COR-L47 (cell line): ENCODE measurements at regions not wholly inside any gene's neighbourhood (a gene's known extent, or its start where the extent isn't known, plus 50 kb on each side); places are given as distances from the start of the nearest gene placed in this dataset.

Source experiments
- DNase-seq: peaks from one replicate; lab custom pipeline; 2025; lab: John Stamatoyannopoulos, UW

GRCh38 chr1:219523411-219523810 is 89.5 kb downstream of the ZC3H11B start:
- peak; percentile 53 for DNase-seq

- DNase-seq: no peak
These were observed 91.6 kb downstream of the ZC3H11B start for GRCh38 chr1:219521325-219521724.

GRCh38 chr1:219520241-219520640 is 92.7 kb downstream of the ZC3H11B start:
- DNase-seq: no peak

GRCh38 chr1:219518907-219519248 is 94.0 kb downstream of the ZC3H11B start:
- DNase-seq: no peak

- DNase-seq: no peak
These were observed 94.6 kb downstream of the ZC3H11B start for GRCh38 chr1:219518168-219518906.

GRCh38 chr1:219517031-219517430 is 95.9 kb downstream of the ZC3H11B start:
- no peak for DNase-seq

GRCh38 chr1:219514728-219515127 is 98.2 kb downstream of the ZC3H11B start:
- DNase-seq: no peak

GRCh38 chr1:219507437-219507836 is 105.5 kb downstream of the ZC3H11B start:
- DNase-seq: no peak

- DNase-seq: no peak
These were observed 106.0 kb downstream of the ZC3H11B start for GRCh38 chr1:219506936-219507335.

GRCh38 chr1:219506473-219506899 is 106.4 kb downstream of the ZC3H11B start:
- DNase-seq: no peak

GRCh38 chr1:219505886-219506285 is 107.0 kb downstream of the ZC3H11B start:
- DNase-seq: no peak

- no peak for DNase-seq
These were observed 109.3 kb downstream of the ZC3H11B start for GRCh38 chr1:219503604-219504003.

- no peak for DNase-seq
These were observed 112.5 kb downstream of the ZC3H11B start for GRCh38 chr1:219500327-219500897.

- no peak for DNase-seq
These were observed 114.2 kb downstream of the ZC3H11B start for GRCh38 chr1:219498666-219499065.

- peak; percentile 86 for DNase-seq
These were observed 117.0 kb downstream of the ZC3H11B start for GRCh38 chr1:219495737-219496408.

GRCh38 chr1:219492717-219493116 is 120.2 kb downstream of the ZC3H11B start:
- DNase-seq: peak; percentile 44

- no peak for DNase-seq
These were observed 122.3 kb downstream of the ZC3H11B start for GRCh38 chr1:219490566-219490965.

GRCh38 chr1:219489636-219490035 is 123.3 kb downstream of the ZC3H11B start:
- DNase-seq: no peak

GRCh38 chr1:219488275-219488674 is 124.6 kb downstream of the ZC3H11B start:
- DNase-seq: no peak

GRCh38 chr1:219483530-219483929 is 129.4 kb downstream of the ZC3H11B start:
- no peak for DNase-seq

GRCh38 chr1:219480011-219480410 is 132.9 kb downstream of the ZC3H11B start:
- DNase-seq: no peak

- DNase-seq: no peak
These were observed 134.1 kb downstream of the ZC3H11B start for GRCh38 chr1:219478811-219479210.

- DNase-seq: no peak
These were observed 135.0 kb downstream of the ZC3H11B start for GRCh38 chr1:219477861-219478260.
